Sigmoid colon (tissue), 4 donors: ENCODE measurements at regions not wholly inside any gene's neighbourhood (a gene's known extent, or its start where the extent isn't known, plus 50 kb on each side); places are given as distances from the start of the nearest gene placed in this dataset.

ENCODE experiments used
- EP300 ChIP-seq, 4 donors: sonication (generic); formaldehyde crosslinking; IDR thresholded peaks; one replicate each; pipeline ENCODE4 v1.6.1; 2017; ENCODE audit warnings: antibody characterized with exemption in 4 of 4
- POLR2AphosphoS5 ChIP-seq, 4 donors: sonication (generic); formaldehyde crosslinking; IDR thresholded peaks; one replicate each; pipeline ENCODE4 v1.6.1; 2017; ENCODE audit warnings: antibody characterized with exemption in 4 of 4
- TF ChIP-seq, protein P1 (sequence below), 4 experiments: fragments of 450-650 bp in 3 of 4; fragments of 200-600 bp in 1 of 4; IDR thresholded peaks; one replicate each; pipeline ENCODE4 v1.5.1; 2016 to 2019; ENCODE audit warnings: antibody characterized with exemption in 4 of 4, mild to moderate bottlenecking in 3 of 4, moderate library complexity in 2 of 4

DNA sequence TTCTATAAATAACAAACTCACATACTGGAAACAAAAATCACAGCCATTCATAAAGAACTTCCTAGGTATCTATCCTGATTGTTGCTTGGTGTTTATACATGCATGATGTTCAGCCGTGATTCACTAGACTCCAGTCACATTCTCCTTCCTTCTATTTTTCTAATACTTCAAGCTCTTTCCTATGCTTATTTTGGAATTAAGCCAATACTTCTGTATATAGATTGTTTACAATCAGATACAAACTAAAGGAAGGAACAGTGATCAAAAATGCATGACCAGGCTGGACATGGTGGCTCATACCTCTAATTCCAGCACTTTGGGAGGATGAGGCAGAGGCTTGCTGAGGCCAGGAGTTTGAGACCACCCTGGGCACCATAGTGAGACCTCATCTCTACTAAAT is 377.5 kb upstream of the IRAK1BP1 start:
- no peak for TF ChIP-seq POLR2AphosphoS5 (IDR thresholded peaks at IDR 0.05)
- no peak for TF ChIP-seq EP300 (IDR thresholded peaks at IDR 0.05)
- TF ChIP-seq, protein P1, sequence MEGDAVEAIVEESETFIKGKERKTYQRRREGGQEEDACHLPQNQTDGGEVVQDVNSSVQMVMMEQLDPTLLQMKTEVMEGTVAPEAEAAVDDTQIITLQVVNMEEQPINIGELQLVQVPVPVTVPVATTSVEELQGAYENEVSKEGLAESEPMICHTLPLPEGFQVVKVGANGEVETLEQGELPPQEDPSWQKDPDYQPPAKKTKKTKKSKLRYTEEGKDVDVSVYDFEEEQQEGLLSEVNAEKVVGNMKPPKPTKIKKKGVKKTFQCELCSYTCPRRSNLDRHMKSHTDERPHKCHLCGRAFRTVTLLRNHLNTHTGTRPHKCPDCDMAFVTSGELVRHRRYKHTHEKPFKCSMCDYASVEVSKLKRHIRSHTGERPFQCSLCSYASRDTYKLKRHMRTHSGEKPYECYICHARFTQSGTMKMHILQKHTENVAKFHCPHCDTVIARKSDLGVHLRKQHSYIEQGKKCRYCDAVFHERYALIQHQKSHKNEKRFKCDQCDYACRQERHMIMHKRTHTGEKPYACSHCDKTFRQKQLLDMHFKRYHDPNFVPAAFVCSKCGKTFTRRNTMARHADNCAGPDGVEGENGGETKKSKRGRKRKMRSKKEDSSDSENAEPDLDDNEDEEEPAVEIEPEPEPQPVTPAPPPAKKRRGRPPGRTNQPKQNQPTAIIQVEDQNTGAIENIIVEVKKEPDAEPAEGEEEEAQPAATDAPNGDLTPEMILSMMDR (IDR thresholded peaks at IDR 0.05), result no peak
